Mammary epithelial cell (primary cell): ENCODE measurements at regions not wholly inside any gene's neighbourhood (a gene's known extent, or its start where the extent isn't known, plus 50 kb on each side); places are given as distances from the start of the nearest gene placed in this dataset.

ENCODE experiments used
- CTCF ChIP-seq, 2 donors: IDR thresholded peaks in 1 of 2; conservative IDR thresholded peaks in 1 of 2; 2 replicates each; pipeline ENCODE4 v1.5.1; 2011 to 2012; ENCODE audit warnings: inconsistent platforms in 2 of 2, low read length in 2 of 2, mild to moderate bottlenecking in 2 of 2, control low read depth in 1 of 2, low read depth in 1 of 2; ENCODE audit not compliant: insufficient read depth in 1 of 2; ENCODE audit errors: extremely low read depth in 1 of 2
- EZH2 ChIP-seq: IDR thresholded peaks from 2 replicates; pipeline ENCODE4 v1.6.1; 2012; ENCODE audit warnings: low read length, inconsistent platforms, borderline replicate concordance

GRCh38 chr5:38695021-38695958 lies 138.8 kb upstream of the LIFR start:
- TF ChIP-seq CTCF (conservative IDR thresholded peaks at IDR 0.05 in 1 of 2, IDR thresholded peaks at IDR 0.05 in 1 of 2; ENCODE audit: extremely low read depth in 1 of 2, insufficient read depth in 1 of 2, low read depth in 1 of 2, low read length in 2 of 2) = no peak
- TF ChIP-seq EZH2 = no peak
